Body of pancreas (tissue), 4 donors: ENCODE measurements at regions not wholly inside any gene's neighbourhood (a gene's known extent, or its start where the extent isn't known, plus 50 kb on each side); places are given as distances from the start of the nearest gene placed in this dataset.

ENCODE experiments used
- POLR2A ChIP-seq, 3 donors: fragments of 450-650 bp; IDR thresholded peaks; one replicate each; pipeline ENCODE4 v1.6.1; 2016; ENCODE audit warnings: antibody characterized with exemption in 3 of 3, mild to moderate bottlenecking in 2 of 3
- TF ChIP-seq, protein P1 (sequence below), 7 experiments: fragments of 450-650 bp in 4 of 7; fragments of 200-600 bp in 3 of 7; sonication (generic) in 3 of 7; IDR thresholded peaks; one replicate each; pipeline ENCODE4 v1.5.1; 2016 to 2019; ENCODE audit warnings: antibody characterized with exemption in 7 of 7

DNA sequence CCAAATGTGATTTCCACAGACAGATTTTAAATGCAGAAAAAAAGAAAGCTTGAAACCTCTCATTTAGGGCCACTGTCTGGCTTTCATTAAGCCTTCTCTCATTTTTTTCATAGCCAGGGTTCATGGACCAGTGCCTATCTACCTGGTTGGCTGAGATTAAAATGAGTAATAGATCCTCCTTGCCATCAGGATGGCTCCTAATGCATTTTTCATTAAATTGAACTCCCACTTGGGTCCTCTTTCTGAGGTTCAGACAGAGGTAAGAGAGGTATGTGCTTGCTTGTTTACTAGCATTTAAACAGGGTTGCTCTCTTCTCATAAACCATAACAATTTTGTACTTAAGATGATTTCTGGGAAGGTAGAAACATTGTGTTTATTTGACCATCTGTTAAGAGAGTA is 473.0 kb downstream of the TBC1D4 start:
- TF ChIP-seq, protein P1, sequence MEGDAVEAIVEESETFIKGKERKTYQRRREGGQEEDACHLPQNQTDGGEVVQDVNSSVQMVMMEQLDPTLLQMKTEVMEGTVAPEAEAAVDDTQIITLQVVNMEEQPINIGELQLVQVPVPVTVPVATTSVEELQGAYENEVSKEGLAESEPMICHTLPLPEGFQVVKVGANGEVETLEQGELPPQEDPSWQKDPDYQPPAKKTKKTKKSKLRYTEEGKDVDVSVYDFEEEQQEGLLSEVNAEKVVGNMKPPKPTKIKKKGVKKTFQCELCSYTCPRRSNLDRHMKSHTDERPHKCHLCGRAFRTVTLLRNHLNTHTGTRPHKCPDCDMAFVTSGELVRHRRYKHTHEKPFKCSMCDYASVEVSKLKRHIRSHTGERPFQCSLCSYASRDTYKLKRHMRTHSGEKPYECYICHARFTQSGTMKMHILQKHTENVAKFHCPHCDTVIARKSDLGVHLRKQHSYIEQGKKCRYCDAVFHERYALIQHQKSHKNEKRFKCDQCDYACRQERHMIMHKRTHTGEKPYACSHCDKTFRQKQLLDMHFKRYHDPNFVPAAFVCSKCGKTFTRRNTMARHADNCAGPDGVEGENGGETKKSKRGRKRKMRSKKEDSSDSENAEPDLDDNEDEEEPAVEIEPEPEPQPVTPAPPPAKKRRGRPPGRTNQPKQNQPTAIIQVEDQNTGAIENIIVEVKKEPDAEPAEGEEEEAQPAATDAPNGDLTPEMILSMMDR (IDR thresholded peaks at IDR 0.05), result no peak
- TF ChIP-seq POLR2A (IDR thresholded peaks at IDR 0.05), result no peak
